Right lobe of liver (tissue), 6 donors: ENCODE measurements at regions not wholly inside any gene's neighbourhood (a gene's known extent, or its start where the extent isn't known, plus 50 kb on each side); places are given as distances from the start of the nearest gene placed in this dataset.

Experiments
- ATAC-seq, 4 donors: fragments of 200-7000 bp; cut with Tn5 transposase; one replicate each; pipeline ENCODE4 v1.9.1; 2020; ENCODE audit warnings: mild to moderate bottlenecking in 4 of 4, moderate library complexity in 4 of 4
- DNase-seq, 3 donors: peaks; one replicate each; pipeline ENCODE4 v3.0.0-alpha.2; 2020
- H3K27ac ChIP-seq, 3 donors: fragments of 200-600 bp; one replicate each; pipeline ENCODE4 v1.8.0; 2022
- H3K27me3 ChIP-seq, 2 donors: fragments of 200-600 bp; one replicate each; pipeline ENCODE4 v1.8.0; 2022
- H3K36me3 ChIP-seq, 4 donors: fragments of 200-600 bp; sonication (generic) in 1 of 4; one replicate each; pipeline versions ENCODE4 v1.5.1 to v1.8.0; 2017 to 2022; ENCODE audit warnings: control low read depth in 1 of 4
- H3K4me1 ChIP-seq, 4 donors: fragments of 200-600 bp; sonication (generic) in 1 of 4; one replicate each; pipeline versions ENCODE4 v1.5.1 to v1.8.0; 2017 to 2022; ENCODE audit warnings: control low read depth in 1 of 4
- H3K4me3 ChIP-seq, 3 donors: fragments of 200-600 bp; one replicate each; pipeline ENCODE4 v1.8.0; 2022
- H3K9me3 ChIP-seq, 4 donors: fragments of 200-600 bp; sonication (generic) in 1 of 4; one replicate each; pipeline versions ENCODE4 v1.5.1 to v1.8.0; 2017 to 2022; ENCODE audit warnings: control low read depth in 1 of 4
- POLR2A ChIP-seq: fragments of 450-650 bp; IDR thresholded peaks from one replicate; pipeline ENCODE4 v1.6.1; 2017; ENCODE audit warnings: antibody characterized with exemption, mild to moderate bottlenecking
- WGBS: methylation state at CpG from one replicate; pipeline ENCODE4 v1.1.6; 2018; ENCODE audit warnings: low coverage, low lambda C conversion rate; ENCODE audit not compliant: insufficient coverage; ENCODE audit errors: missing lambda C conversion rate; 5-methylcytosine and 5-hydroxymethylcytosine counted together
- intact Hi-C, 2 donors: fragments of 100-400 bp; cut with DNase I; formaldehyde crosslinking; loops; one replicate each; pipeline versions ENCODE4 v1.11.2 to v1.14.1; 2022
- TF ChIP-seq, protein P1 (sequence below), 4 donors: fragments of 200-600 bp in 3 of 4; fragments of 450-650 bp in 1 of 4; IDR thresholded peaks; one replicate each; pipeline versions ENCODE4 v1.5.1 to v1.8.0; 2016 to 2022; ENCODE audit warnings: antibody characterized with exemption in 4 of 4, mild to moderate bottlenecking in 2 of 4
- donor health status: DM: no; HTN: yes; CAD: no.
- donor health status: DM: no; HTN: no; CAD: no.
- donor health status: DM: no; HTN: no; CAD: no.
- donor health status: DM: no; HTN: yes; CAD: no.
- donor health status: DM: no; HTN: yes; CAD: no.

DNA sequence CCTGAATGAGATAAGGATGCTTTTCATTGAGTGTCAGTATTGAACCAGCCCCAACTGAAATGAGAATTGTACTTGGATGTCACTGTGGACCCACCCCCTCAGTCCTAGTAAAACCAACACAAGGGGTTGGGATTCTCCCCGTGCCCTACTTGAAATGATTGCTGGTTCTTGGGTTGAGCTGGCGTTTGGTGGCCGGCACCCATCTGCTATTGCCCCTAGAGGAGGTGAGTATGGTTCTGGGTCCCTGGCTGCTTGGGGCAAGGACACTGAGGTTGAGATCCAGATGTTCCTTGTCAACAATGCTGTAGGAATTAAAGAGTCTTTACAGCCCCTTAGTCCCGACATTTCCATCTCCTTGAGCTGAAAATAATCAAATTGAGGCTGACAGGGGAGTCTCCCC lies 170.0 kb upstream of the ZNF32 start:
- no peak for TF ChIP-seq POLR2A
- TF ChIP-seq, protein P1, sequence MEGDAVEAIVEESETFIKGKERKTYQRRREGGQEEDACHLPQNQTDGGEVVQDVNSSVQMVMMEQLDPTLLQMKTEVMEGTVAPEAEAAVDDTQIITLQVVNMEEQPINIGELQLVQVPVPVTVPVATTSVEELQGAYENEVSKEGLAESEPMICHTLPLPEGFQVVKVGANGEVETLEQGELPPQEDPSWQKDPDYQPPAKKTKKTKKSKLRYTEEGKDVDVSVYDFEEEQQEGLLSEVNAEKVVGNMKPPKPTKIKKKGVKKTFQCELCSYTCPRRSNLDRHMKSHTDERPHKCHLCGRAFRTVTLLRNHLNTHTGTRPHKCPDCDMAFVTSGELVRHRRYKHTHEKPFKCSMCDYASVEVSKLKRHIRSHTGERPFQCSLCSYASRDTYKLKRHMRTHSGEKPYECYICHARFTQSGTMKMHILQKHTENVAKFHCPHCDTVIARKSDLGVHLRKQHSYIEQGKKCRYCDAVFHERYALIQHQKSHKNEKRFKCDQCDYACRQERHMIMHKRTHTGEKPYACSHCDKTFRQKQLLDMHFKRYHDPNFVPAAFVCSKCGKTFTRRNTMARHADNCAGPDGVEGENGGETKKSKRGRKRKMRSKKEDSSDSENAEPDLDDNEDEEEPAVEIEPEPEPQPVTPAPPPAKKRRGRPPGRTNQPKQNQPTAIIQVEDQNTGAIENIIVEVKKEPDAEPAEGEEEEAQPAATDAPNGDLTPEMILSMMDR (IDR thresholded peaks at IDR 0.05): no peak
- Histone ChIP-seq H3K4me3 (no peak overlapping the region), H3K27ac (no peak overlapping the region), H3K4me1 (no peaks in the 10 kb centered on the region), H3K27me3 (no peaks in the 10 kb centered on the region), H3K36me3 (no peaks in the 10 kb centered on the region), H3K9me3 (no peaks in the 10 kb centered on the region)
- intact Hi-C loops: no loop called here
- WGBS: no CpG with 5 or more reads among the region's 4 CpGs
- no peak for DNase-seq
- ATAC-seq: no peak

DNA sequence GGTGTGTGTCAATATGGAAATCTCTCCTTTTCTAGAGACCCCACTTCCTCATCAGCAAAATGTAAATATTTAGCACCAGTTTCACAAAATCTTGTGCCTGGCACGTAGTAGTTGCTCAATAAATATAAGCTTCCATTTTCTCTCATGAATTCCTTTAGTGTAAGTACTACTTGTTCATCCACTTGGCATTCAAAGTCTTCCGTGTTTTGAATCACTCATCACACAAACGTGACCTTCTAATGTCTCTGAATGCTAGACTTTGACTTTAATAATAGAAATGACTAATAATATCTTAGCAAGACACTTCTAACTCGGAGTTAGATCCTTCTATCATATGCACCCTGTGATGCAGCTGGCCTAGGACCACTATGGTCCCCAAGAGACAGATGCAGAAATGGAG lies 168.7 kb upstream of the ZNF32 start:
- Histone ChIP-seq H3K36me3 (no peaks in the 10 kb centered on the region), H3K9me3 (no peaks in the 10 kb centered on the region), H3K27ac (peak overlapping the region in 1 of 3 donors; percentile 3), H3K4me3 (no peak overlapping the region), H3K4me1 (no peaks in the 10 kb centered on the region), H3K27me3 (no peaks in the 10 kb centered on the region)
- DNase-seq (no peak), ATAC-seq (no peak)
- TF ChIP-seq, protein P1 (IDR thresholded peaks at IDR 0.05): no peak
- TF ChIP-seq POLR2A: no peak
- WGBS: 40% methylated on average over 4 of the region's 4 CpGs
- intact Hi-C loops: no loop called here

DNA sequence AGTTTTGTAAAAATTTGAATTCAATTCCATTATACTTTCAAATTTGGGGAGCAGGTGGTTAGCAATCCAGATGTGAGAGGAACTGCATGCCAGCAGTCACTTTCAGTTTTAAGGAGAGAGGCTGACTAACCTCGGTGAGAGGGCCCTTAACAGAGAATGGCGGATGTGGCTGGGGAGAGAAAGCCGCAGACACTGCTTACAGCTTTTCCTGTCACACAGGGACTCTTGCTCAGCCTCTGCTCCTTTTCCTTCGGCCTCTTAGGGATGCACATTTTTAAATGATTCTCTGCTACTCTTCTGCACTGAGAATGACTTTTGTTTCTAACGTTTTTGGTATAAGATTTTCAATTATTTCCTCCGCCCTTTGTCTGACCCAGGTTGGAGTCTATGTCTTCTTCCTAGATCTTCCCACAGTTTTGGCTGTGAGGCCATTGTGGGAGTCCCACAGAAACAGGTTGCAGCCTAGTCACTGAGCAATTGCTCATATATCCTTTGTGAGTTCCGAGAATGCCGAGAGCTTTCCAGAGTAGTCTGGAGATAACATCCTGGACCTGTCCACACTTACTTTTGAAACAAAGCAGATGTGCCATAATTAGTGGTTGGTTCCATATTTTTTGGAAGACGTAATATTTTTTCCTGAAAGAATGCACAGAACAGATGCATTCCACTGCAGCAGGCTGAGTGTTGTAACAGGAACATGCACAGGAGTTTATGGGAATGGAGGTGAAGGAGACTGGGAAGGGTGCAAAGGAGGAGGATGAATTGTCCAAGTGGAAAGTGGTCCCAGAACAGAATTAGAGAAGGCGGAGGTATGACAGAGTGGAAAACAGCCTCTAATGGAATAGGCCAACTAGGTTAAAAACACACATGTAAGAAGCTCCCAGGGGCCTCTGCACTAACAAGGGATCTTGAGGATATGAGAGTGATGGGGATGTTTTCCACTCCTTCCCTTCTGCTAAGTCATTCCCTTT lies 168.0 kb upstream of the ZNF32 start:
- WGBS: 36% methylated on average over 10 of the region's 10 CpGs
- H3K36me3 ChIP-seq: no peaks in the 10 kb centered on the region
- H3K27me3 ChIP-seq: no peaks in the 10 kb centered on the region
- TF ChIP-seq, protein P1 (IDR thresholded peaks at IDR 0.05): no peak
- peak overlapping the region in 1 of 3 donors; percentile 3 for H3K27ac ChIP-seq
- no peak overlapping the region for H3K4me3 ChIP-seq
- peak; percentile 56 to 70 (median 63) for ATAC-seq
- H3K4me1 ChIP-seq: no peaks in the 10 kb centered on the region
- intact Hi-C loops: no loop called here
- no peaks in the 10 kb centered on the region for H3K9me3 ChIP-seq
- DNase-seq: no peak

DNA sequence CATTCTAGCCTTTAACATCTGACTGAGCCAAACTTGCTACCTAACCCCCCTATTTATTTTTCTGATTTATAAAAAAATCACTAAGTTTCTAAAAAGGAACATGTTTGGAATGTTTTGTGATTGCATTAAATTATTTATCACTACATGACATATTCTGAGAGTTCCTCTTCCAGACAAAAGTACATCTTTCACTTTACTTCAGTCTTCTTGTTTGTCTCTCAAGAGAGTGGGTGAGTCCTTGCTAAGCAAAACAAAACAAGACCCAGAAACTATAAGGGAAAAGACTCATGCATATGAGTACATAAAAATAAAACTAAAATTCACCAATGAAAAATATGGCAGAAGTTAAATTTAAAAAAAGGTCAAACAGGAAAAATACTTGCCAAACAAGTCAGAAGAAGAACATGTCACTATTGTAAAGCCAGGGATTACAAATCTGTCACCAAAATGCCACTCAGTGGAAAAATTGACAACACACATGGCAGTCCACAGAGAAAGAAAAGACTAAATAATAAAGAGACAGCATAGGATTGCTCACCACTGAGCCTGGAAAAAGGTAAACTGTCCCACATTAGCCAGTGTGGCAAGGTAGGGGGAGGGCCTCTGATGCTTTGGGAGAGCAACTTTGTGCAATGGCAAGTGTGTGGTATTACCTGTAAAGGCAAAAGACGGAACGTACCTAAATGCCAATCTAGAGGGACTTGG lies 166.7 kb upstream of the ZNF32 start:
- Histone ChIP-seq H3K9me3 (no peaks in the 10 kb centered on the region), H3K4me3 (no peak overlapping the region), H3K27ac (no peak overlapping the region), H3K4me1 (no peaks in the 10 kb centered on the region), H3K36me3 (no peaks in the 10 kb centered on the region), H3K27me3 (no peaks in the 10 kb centered on the region)
- DNase-seq (no peak), ATAC-seq (no peak)
- TF ChIP-seq, protein P1 (IDR thresholded peaks at IDR 0.05): no peak
- TF ChIP-seq POLR2A: no peak
- intact Hi-C loops: no loop called here
- WGBS: 80% methylated on average over 1 of the region's 2 CpGs
